ENCODE measurements at regions not wholly inside any gene's neighbourhood (a gene's known extent, or its start where the extent isn't known, plus 50 kb on each side); places are given as distances from the start of the nearest gene placed in this dataset.

GRCh38 chr1:72579629-72580028 lies 297.3 kb upstream of the NEGR1 start:
- no peak overlapping the region for H3K4me3 ChIP-seq (ENCODE audit: control extremely low read depth in 1 of 5, extremely low read depth in 1 of 5, insufficient read depth in 1 of 5, low read depth in 2 of 5, low read length in 4 of 5)
- CTCF ChIA-PET = no interaction called here
- H3K9me3 ChIP-seq (ENCODE audit: control extremely low read depth in 1 of 3, control insufficient read depth in 2 of 3, insufficient read depth in 1 of 3, low read length in 2 of 3) = no peaks in the 10 kb centered on the region
- Mint-ChIP-seq H3K4me3 (no peak overlapping the region), H3K27me3 (no peaks in the 10 kb centered on the region), H3K27ac (no peak overlapping the region), H3K9me3 (ENCODE audit: insufficient read depth) (peaks cover 2% of the 10 kb centered on the region), H3K4me1 (no peaks in the 10 kb centered on the region)
- no peaks in the 10 kb centered on the region for H3K36me3 ChIP-seq (replicated peaks in 1 of 2; ENCODE audit: control extremely low read depth in 1 of 2, control insufficient read depth in 1 of 2, extremely low read depth in 1 of 2, insufficient read depth in 2 of 2, low read length in 1 of 2)
- no peaks in the 10 kb centered on the region for H4K20me1 ChIP-seq (ENCODE audit: control insufficient read depth, insufficient read depth, low read length, poor library complexity, severe bottlenecking)
- H3K27ac ChIP-seq (ENCODE audit: low read length in 2 of 2) = no peak overlapping the region
- POLR2A ChIA-PET = no interaction called here
- no peaks in the 10 kb centered on the region for H3K27me3 ChIP-seq (replicated peaks in 1 of 4; ENCODE audit: control extremely low read depth in 1 of 4, control insufficient read depth in 3 of 4, insufficient read depth in 4 of 4, low read length in 3 of 4)
- no peak overlapping the region for H3K9ac ChIP-seq (ENCODE audit: low read length)
- H3K4me1 ChIP-seq (ENCODE audit: control insufficient read depth in 2 of 2, insufficient read depth in 2 of 2, low read length in 2 of 2) = no peaks in the 10 kb centered on the region
- no peak for TF ChIP-seq EZH2 (IDR thresholded peaks at IDR 0.05; ENCODE audit: borderline replicate concordance, insufficient read depth, low read depth, low read length, poor library complexity, severe bottlenecking)
- TF ChIP-seq, protein P1, sequence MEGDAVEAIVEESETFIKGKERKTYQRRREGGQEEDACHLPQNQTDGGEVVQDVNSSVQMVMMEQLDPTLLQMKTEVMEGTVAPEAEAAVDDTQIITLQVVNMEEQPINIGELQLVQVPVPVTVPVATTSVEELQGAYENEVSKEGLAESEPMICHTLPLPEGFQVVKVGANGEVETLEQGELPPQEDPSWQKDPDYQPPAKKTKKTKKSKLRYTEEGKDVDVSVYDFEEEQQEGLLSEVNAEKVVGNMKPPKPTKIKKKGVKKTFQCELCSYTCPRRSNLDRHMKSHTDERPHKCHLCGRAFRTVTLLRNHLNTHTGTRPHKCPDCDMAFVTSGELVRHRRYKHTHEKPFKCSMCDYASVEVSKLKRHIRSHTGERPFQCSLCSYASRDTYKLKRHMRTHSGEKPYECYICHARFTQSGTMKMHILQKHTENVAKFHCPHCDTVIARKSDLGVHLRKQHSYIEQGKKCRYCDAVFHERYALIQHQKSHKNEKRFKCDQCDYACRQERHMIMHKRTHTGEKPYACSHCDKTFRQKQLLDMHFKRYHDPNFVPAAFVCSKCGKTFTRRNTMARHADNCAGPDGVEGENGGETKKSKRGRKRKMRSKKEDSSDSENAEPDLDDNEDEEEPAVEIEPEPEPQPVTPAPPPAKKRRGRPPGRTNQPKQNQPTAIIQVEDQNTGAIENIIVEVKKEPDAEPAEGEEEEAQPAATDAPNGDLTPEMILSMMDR (IDR thresholded peaks at IDR 0.05) = no peak
- H3K79me2 ChIP-seq (ENCODE audit: control insufficient read depth, insufficient read depth, low read length) = no peaks in the 10 kb centered on the region
- 100% methylated on average over 1 of the region's 2 CpGs for WGBS (ENCODE audit: insufficient coverage)
- no peak for ATAC-seq (ENCODE audit: low read depth)
- H2AFZ ChIP-seq (ENCODE audit: insufficient read depth, low read depth, low read length, poor library complexity, severe bottlenecking) = no peak overlapping the region
- intact Hi-C loops (cut with micrococcal nuclease) = no loop called here
- no peak for DNase-seq
- H3K4me2 ChIP-seq (replicated peaks; ENCODE audit: low read depth, low read length, poor library complexity, severe bottlenecking) = no peak overlapping the region

DNA sequence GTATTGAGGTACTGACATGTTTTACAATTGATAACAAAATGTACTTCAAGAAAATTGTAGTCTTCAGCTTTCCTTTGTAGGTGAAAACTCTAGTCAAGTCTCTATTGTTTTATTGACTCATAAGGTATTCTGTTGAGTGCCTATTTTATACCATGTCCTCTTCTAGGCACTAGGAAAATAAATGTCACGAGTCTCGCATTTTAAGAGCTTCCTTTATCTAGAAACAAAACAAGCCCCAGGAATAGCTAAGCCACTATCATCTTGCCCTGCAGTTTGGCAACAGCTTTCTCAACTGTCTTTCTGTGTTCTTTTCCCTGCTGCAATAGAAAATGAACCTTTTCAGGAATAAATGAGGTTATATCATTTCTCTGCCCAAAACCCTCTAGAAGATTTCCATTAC lies 288.5 kb upstream of the NEGR1 start:
- TF ChIP-seq, protein P1 (IDR thresholded peaks at IDR 0.05) = no peak
- TF ChIP-seq EZH2 (IDR thresholded peaks at IDR 0.05; ENCODE audit: borderline replicate concordance, insufficient read depth, low read depth, low read length, poor library complexity, severe bottlenecking) = no peak
- ChIA-PET CTCF (no interaction called here), POLR2A (no interaction called here)
- H3K27ac Mint-ChIP-seq = no peak overlapping the region
- no peaks in the 10 kb centered on the region for H3K9me3 Mint-ChIP-seq (ENCODE audit: insufficient read depth)
- no peak overlapping the region for H3K9ac ChIP-seq (ENCODE audit: low read length)
- no peak overlapping the region for H3K4me2 ChIP-seq (replicated peaks; ENCODE audit: low read depth, low read length, poor library complexity, severe bottlenecking)
- H3K27ac ChIP-seq (ENCODE audit: low read length in 2 of 2) = no peak overlapping the region
- DNase-seq (no peak), ATAC-seq (ENCODE audit: low read depth) (no peak)
- no peaks in the 10 kb centered on the region for H3K27me3 Mint-ChIP-seq
- no peaks in the 10 kb centered on the region for H3K4me1 Mint-ChIP-seq
- WGBS (ENCODE audit: insufficient coverage) = no CpG with 5 or more reads among the region's 2 CpGs
- no peaks in the 10 kb centered on the region for H3K27me3 ChIP-seq (replicated peaks in 1 of 4; ENCODE audit: control extremely low read depth in 1 of 4, control insufficient read depth in 3 of 4, insufficient read depth in 4 of 4, low read length in 3 of 4)
- no peaks in the 10 kb centered on the region for H3K79me2 ChIP-seq (ENCODE audit: control insufficient read depth, insufficient read depth, low read length)
- no peak overlapping the region for H3K4me3 ChIP-seq (ENCODE audit: control extremely low read depth in 1 of 5, extremely low read depth in 1 of 5, insufficient read depth in 1 of 5, low read depth in 2 of 5, low read length in 4 of 5)
- no peaks in the 10 kb centered on the region for H3K9me3 ChIP-seq (ENCODE audit: control extremely low read depth in 1 of 3, control insufficient read depth in 2 of 3, insufficient read depth in 1 of 3, low read length in 2 of 3)
- no peaks in the 10 kb centered on the region for H3K36me3 ChIP-seq (replicated peaks in 1 of 2; ENCODE audit: control extremely low read depth in 1 of 2, control insufficient read depth in 1 of 2, extremely low read depth in 1 of 2, insufficient read depth in 2 of 2, low read length in 1 of 2)
- H3K4me1 ChIP-seq (ENCODE audit: control insufficient read depth in 2 of 2, insufficient read depth in 2 of 2, low read length in 2 of 2) = no peaks in the 10 kb centered on the region
- H3K4me3 Mint-ChIP-seq = no peak overlapping the region
- no peak overlapping the region for H2AFZ ChIP-seq (ENCODE audit: insufficient read depth, low read depth, low read length, poor library complexity, severe bottlenecking)
- intact Hi-C loops (cut with micrococcal nuclease) = no loop called here
- H4K20me1 ChIP-seq (ENCODE audit: control insufficient read depth, insufficient read depth, low read length, poor library complexity, severe bottlenecking) = no peaks in the 10 kb centered on the region

All from B cell (primary cell).